GM12878 (cell line): ENCODE measurements at regions not wholly inside any gene's neighbourhood (a gene's known extent, or its start where the extent isn't known, plus 50 kb on each side); places are given as distances from the start of the nearest gene placed in this dataset.
A peak's percentile ranks its signal among the peaks of the same experiment; 100 is the strongest.

ENCODE experiments used
- ATAC-seq: fragments of 200-7000 bp; cut with Tn5 transposase; 3 replicates; pipeline ENCODE4 v1.9.1; 2020; ENCODE audit warnings: mild to moderate bottlenecking, moderate library complexity
- BruUV-seq: library from RNA; stranded (reverse); fragments of 400-500 nt; replicated peaks from 2 replicates; lab custom pipeline; 2021; lab: Mats Ljungman, UMichigan
- CTCF ChIA-PET: fragments of 300-600 bp; sonication (Branson Sonifier 250); formaldehyde crosslinking; extraction: SDS; loops from one replicate; lab custom pipeline; 2021; ENCODE audit warnings: inconsistent platforms; lab: Yijun Ruan, JAX
- POLR2A ChIA-PET: fragments of 350-600 bp; formaldehyde crosslinking; extraction: SDS; loops from one replicate; lab custom pipeline; 2021; ENCODE audit warnings: inconsistent platforms; lab: Charles Lee
- RAD21 ChIA-PET: fragments of 300-600 bp; sonication (Branson Sonifier 250); formaldehyde crosslinking; loops from one replicate; lab custom pipeline; 2023; ENCODE audit warnings: antibody characterized with exemption; ENCODE audit not compliant: unreplicated experiment; lab: Charles Lee
- SMC1A ChIA-PET: fragments of 300-600 bp; sonication (Branson Sonifier 250); formaldehyde crosslinking; loops from one replicate; lab custom pipeline; 2023; ENCODE audit not compliant: unreplicated experiment, uncharacterized antibody; lab: Charles Lee
- DNase-seq: peaks from one replicate; pipeline ENCODE4 v3.0.0-alpha.2; 2011; ENCODE audit warnings: low read depth, low spot score
- FAIRE-seq: peaks from 3 replicates; lab custom pipeline; 2011; peaks lifted over from hg19 to GRCh38; lab: Jason Lieb, UNC
- H2AFZ ChIP-seq: 2 replicates; pipeline ENCODE4 v1.6.0; 2011; ENCODE audit warnings: low read depth, low read length, control low read depth; ENCODE audit not compliant: control insufficient read depth
- H3K27ac ChIP-seq: 2 replicates; pipeline ENCODE4 v1.5.1; 2011; ENCODE audit warnings: control low read depth; ENCODE audit not compliant: control insufficient read depth, insufficient read depth
- H3K27me3 ChIP-seq, 2 experiments: replicated peaks in 1 of 2; 2 replicates each; pipeline versions ENCODE4 v1.6.0 to v1.6.1; 2011; ENCODE audit warnings: low read length in 1 of 2; ENCODE audit not compliant: control insufficient read depth in 2 of 2, insufficient read depth in 2 of 2
- H3K36me3 ChIP-seq, 2 experiments: 2 replicates each; pipeline ENCODE4 v1.5.1; 2011; ENCODE audit warnings: low read length in 1 of 2; ENCODE audit not compliant: control insufficient read depth in 2 of 2, insufficient read depth in 2 of 2
- H3K4me1 ChIP-seq: 2 replicates; pipeline ENCODE4 v1.6.1; 2011; ENCODE audit warnings: mild to moderate bottlenecking, low read length, moderate library complexity, mixed read lengths; ENCODE audit not compliant: control insufficient read depth, insufficient read depth
- H3K4me2 ChIP-seq: 2 replicates; pipeline ENCODE4 v1.6.0; 2011; ENCODE audit warnings: control low read depth; ENCODE audit not compliant: control insufficient read depth, insufficient read depth
- H3K4me3 ChIP-seq: fragments of 200-600 bp; sonication (generic); 2 replicates; pipeline ENCODE4 v1.5.1; 2016
- H3K79me2 ChIP-seq: 2 replicates; pipeline ENCODE4 v1.6.0; 2011; ENCODE audit warnings: low read length; ENCODE audit not compliant: control insufficient read depth, insufficient read depth
- H3K9ac ChIP-seq: 2 replicates; pipeline ENCODE4 v1.8.0; 2011; ENCODE audit warnings: low read length, control low read depth, mixed read lengths; ENCODE audit not compliant: control insufficient read depth, insufficient read depth
- H3K9me3 ChIP-seq: replicated peaks from 3 replicates; pipeline ENCODE4 v1.5.1; 2011; ENCODE audit warnings: mild to moderate bottlenecking, low read length; ENCODE audit not compliant: control insufficient read depth, insufficient read depth
- H4K20me1 ChIP-seq: 2 replicates; pipeline ENCODE4 v1.6.0; 2011; ENCODE audit not compliant: control insufficient read depth, insufficient read depth
- ATF3 ChIP-seq: IDR thresholded peaks from 2 replicates; pipeline ENCODE4 v1.6.1; 2011; ENCODE audit warnings: low read depth, mild to moderate bottlenecking, low read length, moderate library complexity, borderline replicate concordance; ENCODE audit errors: extremely low read depth
- PRDM15 ChIP-seq: fragments of 450-650 bp; formaldehyde crosslinking; IDR thresholded peaks from 2 replicates; pipeline ENCODE4 v1.4.0; 2020; ENCODE audit warnings: mild to moderate bottlenecking, moderate library complexity
- REST ChIP-seq: IDR thresholded peaks from 2 replicates; pipeline ENCODE4 v1.6.1; 2012; ENCODE audit warnings: mild to moderate bottlenecking, low read depth, low read length
- SIX5 ChIP-seq: IDR thresholded peaks from 2 replicates; pipeline ENCODE4 v1.6.1; 2011; ENCODE audit warnings: mild to moderate bottlenecking, low read depth, low read length, moderate library complexity; ENCODE audit not compliant: severe bottlenecking
- ZNF24 ChIP-seq: fragments of 450-650 bp; IDR thresholded peaks from 2 replicates; pipeline ENCODE4 v1.6.1; 2017; ENCODE audit warnings: antibody characterized with exemption, mild to moderate bottlenecking
- WGBS: methylation state at CpG from one replicate; pipeline ENCODE4 v1.1.6; 2016; ENCODE audit warnings: low lambda C conversion rate; ENCODE audit not compliant: insufficient replicate concordance, insufficient coverage; ENCODE audit errors: missing lambda C conversion rate; 5-methylcytosine and 5-hydroxymethylcytosine counted together
- in situ Hi-C: fragments of 300-500 bp; cut with MboI; formaldehyde crosslinking; loops from 9 replicates; pipeline ENCODE4 v1.14.3; 2018; ENCODE audit warnings: mixed read lengths
- intact Hi-C: fragments of 100-400 bp; cut with micrococcal nuclease; formaldehyde crosslinking; loops from one replicate; pipeline ENCODE4 v1.14.2; 2022; ENCODE audit not compliant: unreplicated experiment

GRCh38 chr12:114984634-114985061, 300.7 kb upstream of the TBX3 start (continued):
- TF ChIP-seq REST, result no peak

- no peak for DNase-seq
- H3K4me1 ChIP-seq, result no peaks in the 10 kb centered on the region
- in situ Hi-C loops (no loop called here), intact Hi-C loops (no loop called here)
- RAD21 ChIA-PET, result no interaction called here
- ATAC-seq, result no peak
- POLR2A ChIA-PET, result no interaction called here
- H4K20me1 ChIP-seq, result no peaks in the 10 kb centered on the region
- no peak overlapping the region for H3K9ac ChIP-seq
- CTCF ChIA-PET, result no interaction called here
- SMC1A ChIA-PET, result interaction anchor here (1.6 to 4.2 kb wide), 2 partner anchors 11 kb away, joined by 7 to 14 read pairs; no protein-coding TSS in a partner anchor
- no peak for TF ChIP-seq ATF3
- TF ChIP-seq SIX5, result peak; percentile 28
- no peak for TF ChIP-seq PRDM15 (CRISPR knock-in tag)
- no peak for TF ChIP-seq ZNF24
- BruUV-seq, result no TSS peak
- no peaks in the 10 kb centered on the region for H3K9me3 ChIP-seq
- no peaks in the 10 kb centered on the region for H3K27me3 ChIP-seq
- 0% methylated on average over 2 of the region's 2 CpGs for WGBS
- no peak overlapping the region for H3K4me3 ChIP-seq
- no peaks in the 10 kb centered on the region for H3K36me3 ChIP-seq
- no peak for FAIRE-seq
- no peak overlapping the region for H3K4me2 ChIP-seq
- no peak overlapping the region for H3K27ac ChIP-seq
- no peaks in the 10 kb centered on the region for H3K79me2 ChIP-seq
- H2AFZ ChIP-seq, result no peak overlapping the region
Measured at GRCh38 chr12:114982760-114983159, 298.8 kb upstream of the TBX3 start.
